GF-D8 (cell line): ENCODE measurements at regions not wholly inside any gene's neighbourhood (a gene's known extent, or its start where the extent isn't known, plus 50 kb on each side); places are given as distances from the start of the nearest gene placed in this dataset.
"Not testable (repeated sequence)": the region's sequence is repeated elsewhere in the genome, so short reads cannot be mapped to it uniquely, and the experiment has no call there.

ENCODE experiments used
- DNase-seq: peaks from one replicate; lab custom pipeline; 2025; lab: John Stamatoyannopoulos, UW

- DNase-seq = no peak
These were observed 50.4 kb downstream of the KATNIP start for GRCh38 chr16:27600381-27600780.

DNA sequence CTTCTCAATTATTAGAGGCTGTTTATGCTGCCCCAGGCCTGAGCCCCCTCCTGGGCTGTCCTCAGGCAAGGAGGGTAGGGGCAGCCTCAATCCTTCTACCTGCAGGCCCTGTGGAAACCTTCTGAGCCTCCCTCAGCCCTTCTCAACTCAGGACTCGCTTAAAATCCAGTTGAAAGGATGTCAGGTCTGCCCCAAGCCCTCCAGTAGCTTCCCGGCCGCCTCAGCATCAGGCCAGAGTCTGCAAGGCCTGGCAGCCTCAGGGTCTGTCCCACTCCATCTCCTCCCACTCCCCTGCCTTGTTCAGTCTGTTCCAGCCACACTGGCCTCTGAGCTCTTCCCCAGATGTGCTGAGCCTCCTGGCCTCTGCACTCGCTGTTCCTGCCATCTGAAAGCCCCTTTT is 52.2 kb downstream of the KATNIP start:
- no peak for DNase-seq

GRCh38 chr16:27605500-27606106 is 55.7 kb downstream of the KATNIP start:
- DNase-seq = not testable (repeated sequence)

GRCh38 chr16:27611340-27611739 is 61.4 kb downstream of the KATNIP start:
- DNase-seq = no peak

- no peak for DNase-seq
These were observed 63.4 kb downstream of the KATNIP start for GRCh38 chr16:27613238-27613791.

GRCh38 chr16:27617665-27618064 is 67.7 kb downstream of the KATNIP start:
- no peak for DNase-seq

GRCh38 chr16:27618165-27618564 is 68.2 kb downstream of the KATNIP start:
- DNase-seq = no peak

DNA sequence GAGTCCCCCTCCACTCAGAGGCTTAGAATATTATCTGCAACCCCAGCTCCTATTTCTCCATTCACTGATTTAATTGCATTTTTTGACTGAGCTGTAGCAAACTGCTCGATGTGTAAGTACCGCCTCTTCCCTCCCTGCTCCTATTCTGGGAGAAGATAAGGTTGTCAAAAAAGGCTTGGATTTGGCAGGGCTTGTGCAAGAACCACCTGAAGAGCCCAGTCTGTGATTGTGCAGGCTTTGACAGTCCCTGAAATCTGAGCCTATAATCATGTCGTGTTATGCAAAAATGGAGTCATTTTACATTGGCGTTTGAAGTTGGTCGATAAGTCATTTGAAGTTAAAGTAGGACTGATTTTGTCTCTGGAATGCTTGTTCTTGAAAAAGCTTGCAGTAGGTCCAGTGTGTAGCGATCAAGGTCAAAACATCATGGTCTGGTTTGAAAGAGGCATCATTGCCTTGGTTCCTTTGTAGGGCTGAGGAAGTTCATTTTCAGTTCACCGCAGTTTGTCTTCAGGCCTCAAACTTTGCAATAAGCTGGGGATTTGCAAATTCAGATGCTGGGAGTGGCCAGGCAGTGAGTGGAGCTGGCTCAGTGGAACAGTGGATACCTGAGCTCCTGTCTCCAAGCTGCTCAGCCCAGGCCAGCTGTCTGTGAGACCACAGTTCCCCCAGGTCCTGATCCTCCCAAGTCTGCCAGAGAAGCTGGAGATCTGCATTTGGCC is 68.8 kb downstream of the KATNIP start:
- no peak for DNase-seq

DNA sequence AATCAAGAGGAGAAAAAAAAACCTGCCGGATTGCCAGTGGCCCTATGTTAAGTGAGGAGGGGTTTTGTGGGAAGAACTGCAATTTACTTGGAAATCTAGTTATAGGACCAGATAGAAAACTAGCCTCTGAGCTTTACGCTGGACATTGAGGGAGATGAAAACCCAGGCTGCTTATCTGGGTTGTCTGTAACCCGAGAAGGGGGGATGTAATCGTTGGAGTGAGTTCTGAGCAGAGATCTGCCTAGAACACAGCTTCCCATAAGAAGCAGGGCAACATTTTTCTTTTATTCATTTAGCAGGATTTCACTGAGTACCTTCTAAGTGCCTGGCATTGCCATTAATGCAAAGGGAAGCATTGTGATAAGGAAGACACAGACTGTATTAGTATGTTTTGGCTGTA is 70.6 kb downstream of the KATNIP start:
- DNase-seq = no peak

GRCh38 chr16:27624154-27625049 is 74.5 kb downstream of the KATNIP start:
- no peak for DNase-seq

GRCh38 chr16:27625050-27625697 is 75.2 kb downstream of the KATNIP start:
- DNase-seq = peak; percentile 31

DNA sequence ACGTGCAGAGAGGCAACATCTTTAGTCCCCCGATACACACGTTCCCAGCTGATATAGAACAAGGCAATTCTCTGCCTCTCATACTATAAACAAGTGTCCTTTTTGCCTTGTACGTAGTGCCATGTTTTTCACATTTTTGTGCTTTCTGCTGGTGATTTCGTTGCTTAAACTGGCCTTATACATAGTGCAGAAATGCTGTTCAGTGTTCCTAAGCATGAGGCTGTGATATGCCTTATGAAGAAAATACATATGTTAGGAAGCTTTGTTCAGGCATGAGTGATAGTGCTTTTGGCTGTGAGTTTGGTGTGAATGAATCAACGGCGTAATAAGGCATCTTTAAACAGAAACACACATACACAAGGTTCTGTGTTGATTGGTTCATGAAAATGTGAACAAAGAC is 77.2 kb downstream of the KATNIP start:
- no peak for DNase-seq

GRCh38 chr16:27628241-27628942 is 78.4 kb downstream of the KATNIP start:
- no peak for DNase-seq

DNA sequence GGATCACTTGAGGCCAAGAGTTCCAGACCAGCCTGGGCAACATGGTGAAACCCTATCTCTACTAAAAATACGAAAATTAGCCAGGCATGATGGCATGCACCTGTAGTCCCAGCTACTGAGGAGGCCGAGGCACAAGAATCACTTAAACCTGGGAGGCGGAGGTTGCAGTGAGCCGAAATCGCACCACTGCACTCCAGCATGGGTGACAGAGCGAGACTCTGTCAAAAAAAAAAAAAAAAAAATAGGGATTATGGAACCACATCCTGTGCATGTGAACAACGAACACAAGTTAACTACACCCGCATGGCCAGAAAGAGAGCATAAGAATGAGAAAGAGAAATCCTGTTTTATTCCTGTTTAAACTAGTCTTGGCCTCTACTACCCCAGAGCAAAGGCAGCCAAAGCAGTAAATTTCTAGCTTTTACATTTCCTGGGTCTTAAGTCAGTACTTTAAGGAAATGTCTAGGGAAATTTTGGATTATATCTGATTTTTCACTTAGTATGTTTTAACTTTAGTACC is 79.1 kb downstream of the KATNIP start:
- DNase-seq = not testable (repeated sequence)

DNA sequence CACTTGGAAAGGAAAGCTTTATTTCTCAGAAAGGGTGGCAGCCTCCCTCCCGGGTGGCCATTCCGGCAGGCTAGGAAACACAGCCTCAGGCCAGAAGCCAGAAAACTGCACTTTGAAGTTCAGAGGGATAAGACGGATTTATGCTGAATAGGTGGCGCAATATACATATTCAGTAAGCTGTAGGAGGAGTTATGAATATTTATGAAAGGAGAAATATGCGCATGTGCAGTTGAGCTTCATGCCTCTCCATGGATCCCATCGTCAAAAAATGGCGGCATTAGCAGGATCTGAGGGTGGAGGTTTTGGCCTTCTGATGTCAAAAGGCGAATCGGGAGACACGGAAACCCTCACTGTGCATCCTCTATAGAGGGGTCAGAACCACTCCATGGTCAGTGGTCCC is 82.3 kb downstream of the KATNIP start:
- no peak for DNase-seq

DNA sequence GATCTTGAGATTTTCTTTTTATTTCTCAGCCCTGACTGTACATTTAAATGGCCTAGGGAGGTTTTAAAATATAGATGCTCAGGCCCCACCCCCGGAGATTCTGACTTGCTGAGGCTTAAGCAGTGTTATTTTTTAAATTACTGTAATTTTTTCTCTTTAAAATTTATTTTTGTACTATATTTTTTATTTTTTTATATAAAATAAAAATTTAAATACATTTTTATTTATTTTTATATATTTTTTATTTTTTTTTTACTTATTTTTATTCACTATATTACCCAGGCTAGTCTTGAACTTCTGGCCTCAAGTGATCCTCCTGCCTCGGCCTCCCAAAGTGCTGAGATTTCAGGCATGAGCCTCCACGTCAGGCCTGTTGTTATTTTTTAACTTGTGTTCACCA is 83.3 kb downstream of the KATNIP start:
- DNase-seq = no peak

DNA sequence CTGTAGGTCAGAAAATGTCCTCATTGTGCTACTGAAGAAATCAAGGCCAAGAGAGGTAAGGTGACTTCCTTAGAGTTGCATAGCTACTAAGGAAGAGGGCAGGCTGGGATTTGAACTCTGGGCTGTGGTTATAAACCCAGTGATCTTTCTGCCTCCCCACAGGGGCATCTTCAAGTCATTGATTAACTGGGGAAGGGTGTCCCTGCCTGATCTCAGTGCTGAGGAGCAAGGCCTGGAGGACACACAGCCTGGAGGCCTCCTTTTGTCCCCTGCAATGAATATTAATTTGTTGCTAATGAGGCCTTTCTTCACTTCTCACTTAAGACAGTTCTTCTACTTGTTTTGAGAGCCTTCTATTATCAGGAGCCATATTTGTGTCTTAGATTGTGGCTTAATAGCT is 83.8 kb downstream of the KATNIP start:
- no peak for DNase-seq

GRCh38 chr16:27634779-27635178 is 84.8 kb downstream of the KATNIP start:
- DNase-seq = no peak

GRCh38 chr16:27636453-27637240 is 86.7 kb downstream of the KATNIP start:
- DNase-seq = no peak

- no peak for DNase-seq
These were observed 89.1 kb downstream of the KATNIP start for GRCh38 chr16:27638833-27639560.
